PC-9 (cell line): ENCODE measurements at regions not wholly inside any gene's neighbourhood (a gene's known extent, or its start where the extent isn't known, plus 50 kb on each side); places are given as distances from the start of the nearest gene placed in this dataset.

Experiments used
- EZH2 ChIP-seq: fragments of 200-600 bp; sonication (generic); IDR thresholded peaks from 2 replicates; pipeline ENCODE4 v1.8.0; 2017; ENCODE audit warnings: antibody characterized with exemption, low read depth
- TF ChIP-seq, protein P1 (sequence below): fragments of 200-600 bp; sonication (generic); conservative IDR thresholded peaks from 2 replicates; pipeline ENCODE4 v1.6.1; 2017; ENCODE audit warnings: mixed run types, antibody characterized with exemption, mild to moderate bottlenecking, moderate library complexity

DNA sequence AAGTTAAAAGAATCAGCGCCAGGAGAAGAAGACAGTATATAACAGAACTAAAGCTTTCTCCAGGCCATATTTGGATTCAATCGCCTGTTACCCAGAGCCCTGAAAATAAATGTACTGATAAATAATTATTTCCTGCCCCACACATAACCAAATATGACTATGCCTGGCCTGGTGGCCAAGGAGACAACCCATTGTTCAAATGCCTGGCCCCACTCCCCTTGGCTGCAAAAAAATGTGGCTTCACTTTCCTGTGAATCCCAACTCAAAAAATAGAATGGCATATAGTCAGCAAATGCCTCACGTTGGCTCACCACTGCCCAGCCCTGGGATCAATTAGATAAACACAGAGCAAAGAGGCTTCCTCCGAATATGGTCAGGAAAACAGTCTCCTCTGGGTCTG lies 472.1 kb downstream of the BCL11B start:
- TF ChIP-seq, protein P1, sequence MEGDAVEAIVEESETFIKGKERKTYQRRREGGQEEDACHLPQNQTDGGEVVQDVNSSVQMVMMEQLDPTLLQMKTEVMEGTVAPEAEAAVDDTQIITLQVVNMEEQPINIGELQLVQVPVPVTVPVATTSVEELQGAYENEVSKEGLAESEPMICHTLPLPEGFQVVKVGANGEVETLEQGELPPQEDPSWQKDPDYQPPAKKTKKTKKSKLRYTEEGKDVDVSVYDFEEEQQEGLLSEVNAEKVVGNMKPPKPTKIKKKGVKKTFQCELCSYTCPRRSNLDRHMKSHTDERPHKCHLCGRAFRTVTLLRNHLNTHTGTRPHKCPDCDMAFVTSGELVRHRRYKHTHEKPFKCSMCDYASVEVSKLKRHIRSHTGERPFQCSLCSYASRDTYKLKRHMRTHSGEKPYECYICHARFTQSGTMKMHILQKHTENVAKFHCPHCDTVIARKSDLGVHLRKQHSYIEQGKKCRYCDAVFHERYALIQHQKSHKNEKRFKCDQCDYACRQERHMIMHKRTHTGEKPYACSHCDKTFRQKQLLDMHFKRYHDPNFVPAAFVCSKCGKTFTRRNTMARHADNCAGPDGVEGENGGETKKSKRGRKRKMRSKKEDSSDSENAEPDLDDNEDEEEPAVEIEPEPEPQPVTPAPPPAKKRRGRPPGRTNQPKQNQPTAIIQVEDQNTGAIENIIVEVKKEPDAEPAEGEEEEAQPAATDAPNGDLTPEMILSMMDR, result no peak
- TF ChIP-seq EZH2, result no peak
